Pancreas (tissue), 10 donors: ENCODE measurements at regions not wholly inside any gene's neighbourhood (a gene's known extent, or its start where the extent isn't known, plus 50 kb on each side); places are given as distances from the start of the nearest gene placed in this dataset.

Source experiments
- ATAC-seq, 4 donors: fragments of 200-7000 bp; cut with Tn5 transposase; one replicate each; pipeline versions ENCODE4 v1.8.0 to v1.9.1; 2020; ENCODE audit warnings: mild to moderate bottlenecking in 4 of 4, moderate library complexity in 4 of 4
- DNase-seq, 6 donors: peaks; one replicate each; pipeline ENCODE4 v3.0.0-alpha.2; 2020
- FAIRE-seq: peaks from 2 replicates; lab custom pipeline; 2012; peaks lifted over from hg19 to GRCh38; lab: Jason Lieb, UNC
- H3K27ac ChIP-seq, 4 donors: fragments of 200-600 bp; sonication (generic); 1 replicate in 3 of 4; 2 replicates in 1 of 4; pipeline versions ENCODE4 v1.5.0 to v1.8.0; 2020
- H3K27me3 ChIP-seq, 4 donors: fragments of 200-600 bp; one replicate each; pipeline ENCODE4 v1.8.0; 2021
- H3K36me3 ChIP-seq, 3 donors: fragments of 200-600 bp; sonication (generic) in 1 of 3; one replicate each; pipeline versions ENCODE4 v1.5.0 to v1.8.0; 2020 to 2021
- H3K4me1 ChIP-seq, 3 donors: fragments of 200-600 bp; one replicate each; pipeline ENCODE4 v1.8.0; 2021
- H3K4me3 ChIP-seq, 4 donors: fragments of 200-600 bp; sonication (generic) in 2 of 4; one replicate each; pipeline versions ENCODE4 v1.5.0 to v1.8.0; 2020 to 2021
- H3K9me3 ChIP-seq, 4 donors: fragments of 200-600 bp; one replicate each; pipeline ENCODE4 v1.8.0; 2021
- WGBS, 2 donors: extraction: QIAGEN DNeasy Blood & Tissue Kit; methylation state at CpG; one replicate each; pipeline ENCODE4 v1.1.7; 2013; 5-methylcytosine and 5-hydroxymethylcytosine counted together
- intact Hi-C, 3 donors: fragments of 100-400 bp; cut with DNase I; formaldehyde crosslinking; loops; one replicate each; pipeline versions ENCODE4 v1.11.1 to v1.14.2; 2022
- TF ChIP-seq, protein P1 (sequence below), 4 donors: fragments of 200-600 bp; sonication (generic) in 3 of 4; IDR thresholded peaks; one replicate each; pipeline versions ENCODE4 v1.5.0 to v1.8.0; 2021; ENCODE audit warnings: antibody characterized with exemption in 4 of 4
- donor health status: healthy with polysubstance abuse.
- donor health status: DM: no; HTN: no; CAD: no; lungs with moderate emphysema.
- donor health status: DM: no; HTN: no; CAD: no.
- donor health status: control.
- donor health status: control.
- donor health status: Bipolar disorder and iron deficiency.
- donor health status: DM: yes; HTN: yes; CAD: no.
- donor health status: DM: no; HTN: no; CAD: no.
- donor health status: DM: no; HTN: no; CAD: no.
- donor health status: DM: yes; HTN: yes; CAD: no.

DNA sequence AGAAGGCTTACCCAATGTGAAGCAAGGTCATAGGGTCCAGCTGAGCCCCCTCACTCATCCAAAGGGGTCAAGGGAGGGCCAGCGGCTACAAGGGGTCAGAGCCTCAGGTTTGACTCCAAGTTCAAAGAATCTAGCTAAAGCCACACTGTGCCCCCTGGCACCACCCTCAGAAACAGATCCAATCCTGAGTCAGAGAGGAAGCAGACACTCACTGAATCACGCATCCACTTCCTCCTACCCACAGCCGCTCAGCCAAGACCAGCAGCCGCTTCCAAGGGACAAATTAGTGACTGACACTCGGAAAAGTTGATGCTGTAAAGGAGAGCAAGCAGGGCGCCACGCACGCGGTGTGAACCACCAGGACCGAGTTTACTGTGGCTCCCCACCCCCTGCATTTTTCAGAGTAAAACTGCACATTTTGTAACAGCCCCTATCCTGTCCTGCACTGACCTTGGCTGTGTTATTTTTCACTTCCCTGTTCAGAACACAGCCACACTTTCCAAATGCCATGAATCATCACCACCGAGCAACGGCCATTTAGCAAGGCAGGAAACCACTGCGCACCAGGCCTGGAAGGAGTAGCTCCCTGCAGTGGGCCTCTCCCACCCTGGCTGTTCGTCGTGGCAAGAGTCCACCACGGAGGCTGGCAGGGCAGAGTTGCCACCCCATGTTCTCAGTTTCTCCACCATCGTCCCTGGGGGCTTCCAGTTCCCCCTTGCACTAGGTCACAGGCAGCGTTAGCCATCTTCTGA lies 147.8 kb downstream of the TOMM20 start:
- Histone ChIP-seq H3K9me3 (no peaks in the 10 kb centered on the region), H3K27me3 (no peaks in the 10 kb centered on the region), H3K36me3 (no peaks in the 10 kb centered on the region), H3K27ac (peak overlapping the region; percentile 61 to 91 (median 82)), H3K4me3 (no peak overlapping the region), H3K4me1 (peaks cover 0 to 39% (median 32%) of the 10 kb centered on the region in 3 donors)
- intact Hi-C loops = loop anchor here in 1 of 3 donors (10.0 kb wide), 1 partner anchor 84 kb away; no protein-coding TSS in a partner anchor
- peak; percentile 69 to 79 (median 76) for ATAC-seq
- FAIRE-seq = no peak
- 50 to 57% methylated on average over 18 of the region's 18 CpGs for WGBS, 2 donors
- TF ChIP-seq, protein P1, sequence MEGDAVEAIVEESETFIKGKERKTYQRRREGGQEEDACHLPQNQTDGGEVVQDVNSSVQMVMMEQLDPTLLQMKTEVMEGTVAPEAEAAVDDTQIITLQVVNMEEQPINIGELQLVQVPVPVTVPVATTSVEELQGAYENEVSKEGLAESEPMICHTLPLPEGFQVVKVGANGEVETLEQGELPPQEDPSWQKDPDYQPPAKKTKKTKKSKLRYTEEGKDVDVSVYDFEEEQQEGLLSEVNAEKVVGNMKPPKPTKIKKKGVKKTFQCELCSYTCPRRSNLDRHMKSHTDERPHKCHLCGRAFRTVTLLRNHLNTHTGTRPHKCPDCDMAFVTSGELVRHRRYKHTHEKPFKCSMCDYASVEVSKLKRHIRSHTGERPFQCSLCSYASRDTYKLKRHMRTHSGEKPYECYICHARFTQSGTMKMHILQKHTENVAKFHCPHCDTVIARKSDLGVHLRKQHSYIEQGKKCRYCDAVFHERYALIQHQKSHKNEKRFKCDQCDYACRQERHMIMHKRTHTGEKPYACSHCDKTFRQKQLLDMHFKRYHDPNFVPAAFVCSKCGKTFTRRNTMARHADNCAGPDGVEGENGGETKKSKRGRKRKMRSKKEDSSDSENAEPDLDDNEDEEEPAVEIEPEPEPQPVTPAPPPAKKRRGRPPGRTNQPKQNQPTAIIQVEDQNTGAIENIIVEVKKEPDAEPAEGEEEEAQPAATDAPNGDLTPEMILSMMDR (IDR thresholded peaks at IDR 0.05) = no peak
- DNase-seq = peak in 3 of 6 donors; percentile 52 to 70 (median 63)

GRCh38 chr1:234980291-234980644 lies 148.4 kb downstream of the TOMM20 start:
- Histone ChIP-seq H3K9me3 (no peaks in the 10 kb centered on the region), H3K4me1 (peaks cover 0 to 39% (median 32%) of the 10 kb centered on the region in 3 donors), H3K27me3 (no peaks in the 10 kb centered on the region), H3K4me3 (no peak overlapping the region), H3K36me3 (no peaks in the 10 kb centered on the region), H3K27ac (peak overlapping the region; percentile 61 to 91 (median 82))
- intact Hi-C loops = loop anchor here in 1 of 3 donors (10.0 kb wide), 1 partner anchor 85 kb away; no protein-coding TSS in a partner anchor
- 86 to 90% methylated on average over 6 of the region's 6 CpGs for WGBS, 2 donors
- FAIRE-seq (no peak), DNase-seq (no peak), ATAC-seq (peak in 3 of 4 donors; percentile 9 to 22 (median 10))
- TF ChIP-seq, protein P1 (IDR thresholded peaks at IDR 0.05) = no peak

- 77 to 82% methylated on average over 15 of the region's 15 CpGs for WGBS, 2 donors
- intact Hi-C loops = loop anchor here in 1 of 3 donors (10.0 kb wide), 1 partner anchor 85 kb away; no protein-coding TSS in a partner anchor
- DNase-seq = no peak
- TF ChIP-seq, protein P1 (IDR thresholded peaks at IDR 0.05) = no peak
- H3K27me3 ChIP-seq = no peaks in the 10 kb centered on the region
- H3K27ac ChIP-seq = peak overlapping the region; percentile 61 to 91 (median 82)
- no peaks in the 10 kb centered on the region for H3K9me3 ChIP-seq
- FAIRE-seq = no peak
- ATAC-seq = no peak
- no peaks in the 10 kb centered on the region for H3K36me3 ChIP-seq
- H3K4me1 ChIP-seq = peaks cover 0 to 42% (median 32%) of the 10 kb centered on the region in 3 donors
- H3K4me3 ChIP-seq = no peak overlapping the region
These were observed 149.0 kb downstream of the TOMM20 start for GRCh38 chr1:234979296-234980279.

- Histone ChIP-seq H3K4me3 (no peak overlapping the region), H3K27me3 (no peaks in the 10 kb centered on the region), H3K27ac (peak overlapping the region; percentile 29 to 91 (median 82)), H3K36me3 (no peaks in the 10 kb centered on the region), H3K9me3 (no peaks in the 10 kb centered on the region), H3K4me1 (peaks cover 0 to 42% (median 32%) of the 10 kb centered on the region in 3 donors)
- WGBS, 2 donors = 52 to 55% methylated on average over 14 of the region's 14 CpGs
- DNase-seq (no peak), FAIRE-seq (no peak), ATAC-seq (peak in 3 of 4 donors; percentile 26 to 49 (median 28))
- TF ChIP-seq, protein P1 (IDR thresholded peaks at IDR 0.05) = no peak
- intact Hi-C loops = no loop called here
These were observed 150.0 kb downstream of the TOMM20 start for GRCh38 chr1:234978397-234979295.
